Suprapubic skin (tissue), 4 donors: ENCODE measurements at regions not wholly inside any gene's neighbourhood (a gene's known extent, or its start where the extent isn't known, plus 50 kb on each side); places are given as distances from the start of the nearest gene placed in this dataset.

Source experiments
- DNase-seq, 2 donors: peaks; one replicate each; pipeline ENCODE4 v3.0.0-alpha.2; 2019; ENCODE audit warnings: low spot score in 2 of 2
- H3K27ac ChIP-seq: fragments of 200-600 bp; sonication (generic); one replicate; pipeline ENCODE4 v1.5.1; 2019
- H3K27me3 ChIP-seq: fragments of 200-600 bp; sonication (generic); one replicate; pipeline ENCODE4 v1.5.1; 2019
- H3K36me3 ChIP-seq: fragments of 200-600 bp; sonication (generic); one replicate; pipeline ENCODE4 v1.5.1; 2019
- H3K4me1 ChIP-seq: fragments of 200-600 bp; sonication (generic); one replicate; pipeline ENCODE4 v1.5.1; 2019
- H3K4me3 ChIP-seq: fragments of 200-600 bp; sonication (generic); one replicate; pipeline ENCODE4 v1.5.1; 2019; ENCODE audit warnings: mild to moderate bottlenecking
- H3K9me3 ChIP-seq: fragments of 200-600 bp; sonication (generic); one replicate; pipeline ENCODE4 v1.5.1; 2019
- EP300 ChIP-seq: sonication (generic); formaldehyde crosslinking; IDR thresholded peaks from one replicate; pipeline ENCODE4 v1.6.1; 2017; ENCODE audit warnings: antibody characterized with exemption
- POLR2A ChIP-seq, 2 donors: fragments of 450-650 bp; IDR thresholded peaks; one replicate each; pipeline ENCODE4 v1.6.1; 2017; ENCODE audit warnings: antibody characterized with exemption in 2 of 2, mild to moderate bottlenecking in 2 of 2, moderate library complexity in 2 of 2
- POLR2AphosphoS5 ChIP-seq, 3 donors: sonication (generic); formaldehyde crosslinking; IDR thresholded peaks; one replicate each; pipeline ENCODE4 v1.6.1; 2017; ENCODE audit warnings: antibody characterized with exemption in 3 of 3
- WGBS: methylation state at CpG from one replicate; pipeline ENCODE4 v1.1.5; 2018; 5-methylcytosine and 5-hydroxymethylcytosine counted together
- TF ChIP-seq, protein P1 (sequence below), 2 donors: fragments of 200-600 bp in 1 of 2; fragments of 450-650 bp in 1 of 2; sonication (generic) in 1 of 2; IDR thresholded peaks; one replicate each; pipeline ENCODE4 v1.5.1; 2016 to 2019; ENCODE audit warnings: antibody characterized with exemption in 2 of 2, mild to moderate bottlenecking in 1 of 2, moderate library complexity in 1 of 2

DNA sequence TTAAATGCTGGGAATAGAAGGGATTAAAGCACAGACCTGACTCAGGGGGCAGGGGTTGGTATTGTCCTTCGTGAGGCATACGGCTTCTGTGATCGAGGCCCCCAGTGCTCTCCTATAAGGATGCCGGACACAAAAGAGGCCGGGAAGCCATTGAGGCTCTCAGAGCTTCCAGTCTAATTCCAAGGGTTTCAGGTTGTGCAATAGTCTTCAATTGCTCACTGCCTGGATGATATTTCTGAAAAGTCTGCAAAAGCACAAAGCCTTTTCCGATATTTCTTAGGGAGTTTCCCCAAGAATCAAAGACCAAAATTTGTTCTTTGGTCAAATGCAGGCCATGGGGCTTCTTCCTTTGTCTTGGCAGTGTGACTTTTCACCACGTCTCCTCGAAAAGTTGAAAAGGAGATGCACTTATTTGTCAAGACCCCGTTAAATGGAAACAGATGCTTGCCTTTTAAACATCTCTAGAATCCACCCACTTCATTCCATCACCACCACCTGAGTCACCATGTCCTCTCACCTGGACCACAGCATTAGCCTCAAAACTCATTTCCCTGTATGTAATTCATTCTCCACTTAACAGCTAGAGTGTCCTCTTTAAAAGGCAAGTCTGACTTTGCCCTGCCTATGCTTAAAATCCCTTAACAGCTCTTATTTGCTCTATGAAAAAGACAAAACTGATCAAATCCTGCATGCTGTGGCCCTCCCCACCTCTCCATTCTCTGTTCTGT lies 134.8 kb upstream of the NAMPT start:
- Histone ChIP-seq H3K36me3 (no peaks in the 10 kb centered on the region), H3K4me1 (peaks cover 53% of the 10 kb centered on the region), H3K9me3 (no peaks in the 10 kb centered on the region), H3K27ac (no peak overlapping the region), H3K4me3 (no peak overlapping the region), H3K27me3 (no peaks in the 10 kb centered on the region)
- TF ChIP-seq, protein P1, sequence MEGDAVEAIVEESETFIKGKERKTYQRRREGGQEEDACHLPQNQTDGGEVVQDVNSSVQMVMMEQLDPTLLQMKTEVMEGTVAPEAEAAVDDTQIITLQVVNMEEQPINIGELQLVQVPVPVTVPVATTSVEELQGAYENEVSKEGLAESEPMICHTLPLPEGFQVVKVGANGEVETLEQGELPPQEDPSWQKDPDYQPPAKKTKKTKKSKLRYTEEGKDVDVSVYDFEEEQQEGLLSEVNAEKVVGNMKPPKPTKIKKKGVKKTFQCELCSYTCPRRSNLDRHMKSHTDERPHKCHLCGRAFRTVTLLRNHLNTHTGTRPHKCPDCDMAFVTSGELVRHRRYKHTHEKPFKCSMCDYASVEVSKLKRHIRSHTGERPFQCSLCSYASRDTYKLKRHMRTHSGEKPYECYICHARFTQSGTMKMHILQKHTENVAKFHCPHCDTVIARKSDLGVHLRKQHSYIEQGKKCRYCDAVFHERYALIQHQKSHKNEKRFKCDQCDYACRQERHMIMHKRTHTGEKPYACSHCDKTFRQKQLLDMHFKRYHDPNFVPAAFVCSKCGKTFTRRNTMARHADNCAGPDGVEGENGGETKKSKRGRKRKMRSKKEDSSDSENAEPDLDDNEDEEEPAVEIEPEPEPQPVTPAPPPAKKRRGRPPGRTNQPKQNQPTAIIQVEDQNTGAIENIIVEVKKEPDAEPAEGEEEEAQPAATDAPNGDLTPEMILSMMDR (IDR thresholded peaks at IDR 0.05): no peak
- no peak for TF ChIP-seq POLR2AphosphoS5 (IDR thresholded peaks at IDR 0.05)
- no peak for TF ChIP-seq EP300
- whole genome bisulfite sequencing: 92% methylated on average over 9 of the region's 9 CpGs
- DNase-seq: no peak

DNA sequence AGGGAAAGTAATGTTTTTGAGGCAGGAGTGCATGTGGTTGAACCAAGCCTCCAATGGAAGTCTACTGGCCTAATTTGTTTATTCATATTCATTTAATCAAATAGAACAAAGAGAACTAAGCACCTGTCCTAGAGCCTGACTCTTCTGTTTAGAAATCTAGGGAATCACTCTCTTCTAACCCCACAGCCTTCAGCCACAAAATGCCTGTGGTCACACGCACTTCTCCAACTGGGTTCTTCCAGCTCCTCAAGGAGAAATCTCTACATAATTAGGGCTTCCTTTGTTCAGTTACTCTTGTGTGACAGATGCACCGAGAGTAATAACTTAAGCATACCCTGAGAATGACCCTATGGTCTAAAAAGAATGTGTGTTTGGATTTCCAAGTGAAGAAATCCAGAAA lies 133.7 kb upstream of the NAMPT start:
- H3K27ac ChIP-seq: peak overlapping the region; percentile 43
- TF ChIP-seq EP300 (no peak), POLR2AphosphoS5 (IDR thresholded peaks at IDR 0.05) (no peak), POLR2A (IDR thresholded peaks at IDR 0.05) (no peak)
- TF ChIP-seq, protein P1 (IDR thresholded peaks at IDR 0.05): no peak
- WGBS: 74% methylated on average over 2 of the region's 2 CpGs

DNA sequence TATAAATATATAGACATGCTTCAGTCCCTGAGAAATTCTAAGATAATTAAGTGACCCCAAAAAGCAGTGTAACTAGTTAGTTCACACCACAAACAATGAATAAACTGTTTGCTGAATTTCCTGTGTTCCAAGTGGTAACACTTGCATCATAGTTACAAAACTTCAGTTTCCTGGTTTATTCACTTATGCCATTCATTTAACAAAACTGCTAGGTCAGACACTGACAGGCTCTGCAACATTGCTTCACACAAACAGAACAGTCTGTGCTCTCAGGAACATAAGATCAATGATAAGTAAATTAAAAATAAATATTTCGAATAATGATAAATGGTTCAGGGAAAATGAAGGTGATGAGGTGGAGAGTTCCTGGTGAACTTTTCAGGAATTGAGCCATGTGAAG lies 133.3 kb upstream of the NAMPT start:
- H3K27me3 ChIP-seq: no peaks in the 10 kb centered on the region
- no peak overlapping the region for H3K4me3 ChIP-seq
- peak overlapping the region; percentile 59 for H3K27ac ChIP-seq
- WGBS: 57% methylated on average over 1 of the region's 1 CpG
- H3K4me1 ChIP-seq: peaks cover 46% of the 10 kb centered on the region
- no peaks in the 10 kb centered on the region for H3K36me3 ChIP-seq
- DNase-seq: no peak
- TF ChIP-seq POLR2A (IDR thresholded peaks at IDR 0.05) (no peak), EP300 (peak; percentile 78), POLR2AphosphoS5 (IDR thresholded peaks at IDR 0.05) (peak in 2 of 3 donors; percentile 60 to 89)
- TF ChIP-seq, protein P1 (IDR thresholded peaks at IDR 0.05): no peak
- no peaks in the 10 kb centered on the region for H3K9me3 ChIP-seq

More for the DNA sequence above, 133.7 kb upstream of the NAMPT start:
- no peaks in the 10 kb centered on the region for H3K27me3 ChIP-seq
- H3K36me3 ChIP-seq: no peaks in the 10 kb centered on the region
- no peak for DNase-seq
- no peaks in the 10 kb centered on the region for H3K9me3 ChIP-seq
- no peak overlapping the region for H3K4me3 ChIP-seq
- H3K4me1 ChIP-seq: peaks cover 46% of the 10 kb centered on the region

DNA sequence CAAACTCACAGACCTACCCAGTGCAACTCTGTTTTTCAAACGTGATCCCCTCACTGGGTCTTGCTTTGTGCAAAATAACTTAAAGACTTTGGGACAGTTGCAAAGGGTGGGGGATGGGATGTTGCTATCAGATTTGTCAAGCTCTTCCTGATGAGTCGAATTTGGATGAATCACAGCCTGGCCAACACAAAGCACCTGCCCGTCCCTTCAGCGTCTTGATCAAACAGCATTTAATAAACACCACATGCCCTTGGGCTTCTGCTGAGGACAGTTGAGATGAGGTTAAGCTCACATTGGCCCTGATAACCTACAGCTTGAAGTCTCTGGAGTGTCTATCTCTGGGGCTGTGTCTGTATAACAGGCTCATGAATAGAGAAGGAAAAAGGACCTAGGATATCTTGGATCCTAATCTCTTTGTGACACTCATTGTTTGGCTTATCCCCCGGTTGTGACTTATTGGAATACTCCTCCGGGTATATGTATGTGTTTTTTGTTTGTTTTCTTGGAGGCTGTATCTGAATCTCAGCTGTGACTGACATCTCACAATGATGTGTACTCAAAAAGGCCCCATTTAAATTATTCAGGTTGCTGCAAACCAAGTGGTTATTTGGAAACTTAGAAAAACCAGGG lies 132.6 kb upstream of the NAMPT start:
- Histone ChIP-seq H3K4me1 (peaks cover 44% of the 10 kb centered on the region), H3K27ac (peak overlapping the region; percentile 59)

DNA sequence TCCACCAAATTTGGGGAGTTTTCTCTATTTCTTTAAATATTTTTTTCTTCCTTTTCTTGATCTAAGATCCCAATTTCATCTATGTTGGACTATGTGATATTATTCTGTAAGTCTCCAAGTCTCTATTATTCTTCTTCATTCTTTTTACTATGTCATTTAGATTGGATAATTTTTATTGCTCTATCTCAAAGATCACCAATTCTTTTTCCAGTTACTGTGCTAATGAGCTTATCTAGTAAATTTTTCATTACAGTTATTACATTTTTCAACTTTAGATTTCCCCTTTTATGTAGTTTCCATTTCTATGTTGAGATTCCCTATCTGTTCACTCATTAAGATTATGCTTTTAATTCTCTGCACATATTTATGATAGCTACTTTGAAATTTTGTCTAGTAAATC lies 131.6 kb upstream of the NAMPT start:
- TF ChIP-seq POLR2A (IDR thresholded peaks at IDR 0.05) (no peak), EP300 (no peak), POLR2AphosphoS5 (IDR thresholded peaks at IDR 0.05) (no peak)
- TF ChIP-seq, protein P1 (IDR thresholded peaks at IDR 0.05): no peak
- no peak overlapping the region for H3K27ac ChIP-seq
- no peaks in the 10 kb centered on the region for H3K36me3 ChIP-seq

More for the DNA sequence above, 132.6 kb upstream of the NAMPT start:
- Histone ChIP-seq H3K4me3 (no peak overlapping the region), H3K9me3 (no peaks in the 10 kb centered on the region), H3K36me3 (no peaks in the 10 kb centered on the region), H3K27me3 (no peaks in the 10 kb centered on the region)
- DNase-seq: no peak
- TF ChIP-seq POLR2A (IDR thresholded peaks at IDR 0.05): no peak
- TF ChIP-seq, protein P1 (IDR thresholded peaks at IDR 0.05): no peak
- TF ChIP-seq POLR2AphosphoS5 (IDR thresholded peaks at IDR 0.05): no peak
- no peak for TF ChIP-seq EP300
- WGBS: 48% methylated on average over 6 of the region's 6 CpGs

More for the DNA sequence above, 131.6 kb upstream of the NAMPT start:
- Histone ChIP-seq H3K4me1 (peaks cover 35% of the 10 kb centered on the region), H3K4me3 (no peak overlapping the region), H3K9me3 (no peaks in the 10 kb centered on the region), H3K27me3 (no peaks in the 10 kb centered on the region)
- DNase-seq: no peak
